Left colon (tissue), 2 donors: ENCODE measurements at regions not wholly inside any gene's neighbourhood (a gene's known extent, or its start where the extent isn't known, plus 50 kb on each side); places are given as distances from the start of the nearest gene placed in this dataset.

Experiments used
- ATAC-seq: fragments of 200-7000 bp; cut with Tn5 transposase; one replicate; pipeline ENCODE4 v1.9.1; 2020; ENCODE audit warnings: mild to moderate bottlenecking, moderate library complexity
- DNase-seq, 2 donors: peaks; one replicate each; pipeline ENCODE4 v3.0.0-alpha.2; 2020
- intact Hi-C, 2 donors: fragments of 100-400 bp; cut with DNase I in 1 of 2; cut with micrococcal nuclease in 1 of 2; formaldehyde crosslinking; loops; one replicate each; pipeline versions ENCODE4 v1.11.2 to v1.14.0; 2022; cut with DNase I, micrococcal nuclease
- donor health status: DM: no; HTN: no; CAD: no.
- donor health status: DM: yes; HTN: yes; CAD: no.

DNA sequence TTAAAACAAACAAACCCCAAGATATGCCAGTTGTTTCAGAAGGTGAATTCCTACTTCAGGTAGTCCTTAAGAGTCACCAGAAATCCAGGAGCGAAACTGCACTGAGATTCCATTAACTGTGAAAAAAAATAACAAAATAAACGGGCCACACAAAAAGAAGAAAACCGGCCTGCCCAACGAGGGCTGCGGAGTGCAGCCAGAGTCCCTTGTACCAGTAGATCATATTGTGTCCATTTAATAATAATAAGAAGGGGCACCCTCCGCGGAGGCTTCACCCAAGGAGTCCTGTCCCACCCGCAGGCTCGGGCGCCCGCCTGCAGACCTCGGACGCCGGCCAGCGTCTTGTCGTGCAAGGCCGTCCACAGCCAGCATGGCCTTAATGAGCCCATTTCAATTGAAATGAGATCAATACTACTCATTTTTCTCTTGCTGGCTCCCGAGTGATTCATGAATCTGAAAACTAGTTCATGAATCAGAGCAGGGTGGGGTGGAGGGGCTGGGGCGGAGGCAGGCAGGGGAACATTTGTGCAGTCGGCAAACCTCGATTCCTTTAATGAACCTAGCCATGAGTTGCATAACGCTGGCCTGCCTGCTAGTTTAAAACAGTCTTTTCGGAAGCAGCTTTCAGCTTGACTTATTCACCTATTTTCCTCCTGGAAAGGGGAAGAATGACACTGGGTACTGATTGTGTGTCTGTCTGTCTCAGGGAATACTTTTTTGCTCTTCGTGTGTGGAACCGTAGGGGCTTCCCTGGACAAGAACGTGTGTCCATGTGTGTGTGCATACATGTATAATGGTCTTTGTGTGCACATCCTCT, 113.1 kb upstream of the IRF2BP2 start:
- ATAC-seq (peak; percentile 8), DNase-seq (peak; percentile 50 to 74)
- intact Hi-C loops = loop anchor here in 1 of 2 donors (10.0 kb wide), 1 partner anchor 252 kb away; no protein-coding TSS in a partner anchor

DNA sequence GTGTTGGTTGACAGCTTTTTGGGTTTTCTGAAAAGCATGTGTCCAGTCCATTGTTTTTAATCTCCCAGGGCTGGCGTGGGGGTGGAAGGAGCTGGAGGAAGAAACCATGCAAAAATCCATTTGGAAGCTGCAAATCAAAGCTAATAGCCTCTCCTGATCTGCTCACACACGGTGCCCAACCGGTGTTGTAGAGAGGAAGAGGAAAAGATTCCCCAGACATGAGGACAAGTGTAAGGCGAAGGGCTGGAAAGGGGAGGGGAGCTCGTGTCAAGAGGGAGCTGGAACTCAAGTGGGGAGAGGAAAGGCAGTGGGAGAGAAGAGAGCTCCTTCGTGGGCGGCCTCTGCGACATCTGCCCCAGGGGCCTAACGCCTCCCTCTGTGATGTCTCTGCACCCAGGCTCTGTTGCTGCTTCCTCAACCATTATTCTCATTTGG, 112.3 kb upstream of the IRF2BP2 start:
- no peak for DNase-seq
- intact Hi-C loops = loop anchor here in 1 of 2 donors (10.0 kb wide), 1 partner anchor 253 kb away; no protein-coding TSS in a partner anchor
- ATAC-seq = no peak

DNA sequence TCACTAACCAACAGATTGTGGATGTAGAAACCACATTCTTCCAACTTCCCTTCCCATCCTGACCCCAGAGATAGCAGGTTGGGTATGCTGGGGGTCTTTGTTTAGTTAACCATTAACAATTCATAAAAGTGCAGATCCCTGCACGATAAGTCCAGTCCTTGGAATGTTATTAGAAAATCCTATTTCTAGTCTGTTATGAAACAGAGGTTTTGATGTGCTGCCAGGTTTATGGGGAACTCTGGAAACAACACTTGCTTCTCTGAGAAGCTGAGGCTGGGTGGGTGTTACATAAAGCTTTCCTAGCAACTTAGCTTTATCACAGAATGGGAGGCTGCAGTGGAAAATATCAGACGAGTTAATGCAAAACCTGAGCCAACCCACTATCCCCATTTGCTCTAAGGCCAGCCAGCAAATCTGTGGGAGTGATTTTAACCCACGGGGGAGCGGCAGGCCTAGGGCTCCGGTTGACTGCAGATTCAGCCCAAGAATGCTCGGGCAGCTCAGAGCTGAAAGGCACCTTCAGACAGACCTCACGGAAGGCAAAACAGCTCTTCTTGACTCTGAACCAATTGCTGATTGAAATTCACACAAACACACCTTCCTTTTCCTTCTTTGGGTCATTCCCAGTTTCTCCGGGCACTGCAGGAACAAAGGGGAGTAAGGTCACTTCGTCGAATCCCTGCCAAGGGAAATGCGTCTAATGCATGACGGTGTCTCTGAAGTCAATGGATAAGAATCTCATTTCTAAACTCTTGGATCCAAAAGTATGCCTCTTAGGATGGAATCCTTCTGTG, 111.7 kb upstream of the IRF2BP2 start:
- intact Hi-C loops = loop anchor here in 1 of 2 donors (10.0 kb wide), 1 partner anchor 253 kb away; no protein-coding TSS in a partner anchor
- DNase-seq (no peak), ATAC-seq (no peak)

DNA sequence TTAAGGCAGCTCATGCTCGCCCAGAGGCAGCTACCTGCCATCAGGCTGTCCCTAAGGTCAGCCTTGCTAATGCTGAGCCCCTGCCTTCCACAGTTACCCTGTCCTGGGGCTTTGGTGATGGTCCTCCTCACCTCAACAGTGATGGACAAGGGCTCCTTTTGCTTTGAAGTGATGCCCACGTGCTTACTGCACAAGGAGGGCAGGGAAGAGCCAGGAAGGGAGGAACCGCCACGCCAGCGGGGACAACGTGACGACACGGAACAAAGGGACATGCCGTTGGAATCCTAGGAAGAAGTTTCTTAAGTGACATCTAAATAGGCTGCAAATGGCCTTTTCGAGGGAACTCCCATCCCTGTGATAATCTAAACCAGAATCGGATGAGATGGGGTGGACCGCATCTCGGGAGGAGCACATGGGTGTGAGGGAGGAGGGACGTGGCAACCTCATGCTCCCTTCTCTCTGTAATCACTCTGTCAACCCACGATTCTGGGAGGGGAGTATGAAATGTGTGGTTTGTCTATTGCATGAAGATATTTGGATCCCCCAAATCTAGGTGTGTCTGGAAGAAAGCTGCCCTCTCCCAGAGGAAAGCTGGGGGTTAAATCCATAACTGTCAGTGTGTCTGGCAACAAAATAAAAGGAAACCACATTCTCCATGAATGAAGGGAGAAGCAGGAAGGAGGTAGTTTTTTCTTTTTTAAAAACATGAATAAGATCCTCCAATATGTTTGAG, 110.9 kb upstream of the IRF2BP2 start:
- DNase-seq (no peak), ATAC-seq (no peak)
- intact Hi-C loops = loop anchor here in 1 of 2 donors (10.0 kb wide), 1 partner anchor 254 kb away; no protein-coding TSS in a partner anchor

DNA sequence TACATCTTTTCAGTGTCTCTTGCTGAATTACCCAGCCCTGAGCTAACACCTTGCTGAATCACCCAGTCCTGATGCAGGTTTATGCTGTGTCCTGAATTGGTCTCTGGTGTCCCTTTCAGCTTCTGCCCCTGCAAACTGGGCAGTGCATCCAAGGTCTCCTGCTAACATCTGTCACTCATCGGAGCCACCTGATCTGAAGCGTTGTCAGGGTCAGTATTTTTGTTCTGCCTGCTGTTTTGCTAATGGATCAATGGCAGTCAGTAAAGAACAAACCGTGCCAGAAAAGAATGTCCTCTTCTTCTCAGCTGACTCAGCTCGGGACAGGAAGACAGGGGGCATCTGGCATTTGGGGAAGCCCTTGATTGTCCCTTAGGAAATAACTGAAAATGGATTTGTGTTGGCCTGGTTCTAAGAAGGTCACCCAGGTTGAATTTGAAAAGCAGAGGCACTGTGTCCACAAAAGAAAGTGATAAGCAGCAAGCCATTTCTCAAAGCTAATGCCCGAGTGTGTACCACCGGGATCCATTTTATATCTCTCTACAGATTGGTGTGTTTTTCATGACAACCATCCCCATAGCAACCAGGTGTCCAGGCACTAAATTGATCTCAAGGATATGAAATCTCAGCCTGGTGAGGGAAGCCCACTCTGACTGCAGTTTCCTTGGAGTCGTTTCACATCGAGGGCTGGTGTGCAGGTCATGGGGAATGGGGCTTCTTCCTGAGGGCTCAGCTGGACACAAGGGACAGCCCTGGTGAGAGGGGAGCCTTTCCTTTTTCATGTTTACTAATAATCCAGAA, 109.7 kb upstream of the IRF2BP2 start:
- ATAC-seq (no peak), DNase-seq (no peak)
- intact Hi-C loops = loop anchor here in 1 of 2 donors (5.0 to 10.0 kb wide), 2 partner anchors 107 to 255 kb away; partner anchors contain the start of gene IRF2BP2

DNA sequence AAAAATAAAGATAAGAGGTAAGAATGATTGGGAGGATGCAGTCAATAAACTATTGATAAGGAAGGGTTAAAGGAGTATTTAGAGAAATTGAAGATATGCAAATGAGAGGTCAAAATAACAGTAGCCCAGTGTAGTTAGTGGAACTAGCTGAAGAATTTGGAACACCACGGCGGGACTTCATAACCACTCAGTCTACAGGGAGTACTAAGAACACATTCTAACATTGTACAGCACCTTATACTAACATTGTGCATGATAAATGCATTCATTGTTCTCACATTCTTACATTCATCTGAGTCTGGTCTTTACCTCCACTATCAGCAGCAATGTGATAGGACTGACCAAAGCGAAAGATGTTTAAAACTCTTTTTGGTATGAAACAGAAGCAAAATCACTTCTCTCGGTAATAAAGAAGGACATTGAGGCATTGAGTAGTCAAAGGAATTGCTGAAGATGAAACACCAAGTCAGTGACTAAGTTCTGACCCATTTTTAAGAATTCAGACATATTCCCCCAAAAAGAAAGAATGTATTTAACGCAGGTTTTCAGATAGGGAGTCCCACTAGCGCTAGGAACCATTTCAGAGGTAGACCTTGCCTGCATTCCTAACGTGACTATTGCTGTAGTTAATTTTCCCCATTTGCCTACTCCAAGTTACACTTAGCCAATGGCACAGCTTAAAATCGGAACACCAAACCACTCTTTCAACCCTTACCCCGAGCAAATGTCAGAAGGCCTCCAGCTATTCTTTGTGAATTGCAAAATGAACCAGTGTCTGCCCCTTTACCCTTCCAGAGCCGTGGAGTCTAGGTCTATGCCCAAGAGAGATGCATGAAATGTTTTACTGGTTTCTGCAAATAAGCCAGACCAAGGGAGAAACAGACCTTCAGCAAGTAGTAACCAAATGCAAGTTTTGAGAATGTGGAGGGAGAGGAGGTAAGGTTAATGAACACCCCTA, 108.8 kb upstream of the IRF2BP2 start:
- no peak for ATAC-seq
- no peak for DNase-seq
- intact Hi-C loops = loop anchor here in 1 of 2 donors (5.0 kb wide), 1 partner anchor 106 kb away; the partner anchor contains the start of gene IRF2BP2

DNA sequence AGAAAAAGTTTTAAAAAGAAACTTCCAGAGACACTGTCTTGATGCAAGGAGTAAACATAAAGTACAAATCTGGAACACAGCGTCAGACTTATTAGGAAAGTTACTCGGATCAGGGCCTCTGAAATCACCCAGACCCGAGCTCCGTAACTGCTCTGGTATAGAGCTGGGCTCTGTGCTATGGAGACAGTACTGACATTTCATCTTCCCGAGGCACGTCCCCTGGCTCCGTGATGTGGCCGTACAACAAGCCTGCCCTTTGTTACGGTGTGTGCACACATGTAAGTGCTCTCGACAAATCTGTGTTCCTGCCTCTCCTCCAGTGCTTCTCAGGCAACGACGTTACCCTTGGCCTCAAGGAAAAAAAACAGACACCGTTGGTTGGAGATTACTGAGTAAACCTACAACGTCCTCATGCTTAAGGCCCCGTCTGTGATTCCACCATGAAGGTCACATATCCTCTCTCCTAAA, 107.0 kb upstream of the IRF2BP2 start:
- ATAC-seq = peak; percentile 38
- intact Hi-C loops = loop anchor here in 1 of 2 donors (5.0 kb wide), 1 partner anchor 105 kb away; the partner anchor contains the start of gene IRF2BP2
- DNase-seq = peak; percentile 47 to 55

DNA sequence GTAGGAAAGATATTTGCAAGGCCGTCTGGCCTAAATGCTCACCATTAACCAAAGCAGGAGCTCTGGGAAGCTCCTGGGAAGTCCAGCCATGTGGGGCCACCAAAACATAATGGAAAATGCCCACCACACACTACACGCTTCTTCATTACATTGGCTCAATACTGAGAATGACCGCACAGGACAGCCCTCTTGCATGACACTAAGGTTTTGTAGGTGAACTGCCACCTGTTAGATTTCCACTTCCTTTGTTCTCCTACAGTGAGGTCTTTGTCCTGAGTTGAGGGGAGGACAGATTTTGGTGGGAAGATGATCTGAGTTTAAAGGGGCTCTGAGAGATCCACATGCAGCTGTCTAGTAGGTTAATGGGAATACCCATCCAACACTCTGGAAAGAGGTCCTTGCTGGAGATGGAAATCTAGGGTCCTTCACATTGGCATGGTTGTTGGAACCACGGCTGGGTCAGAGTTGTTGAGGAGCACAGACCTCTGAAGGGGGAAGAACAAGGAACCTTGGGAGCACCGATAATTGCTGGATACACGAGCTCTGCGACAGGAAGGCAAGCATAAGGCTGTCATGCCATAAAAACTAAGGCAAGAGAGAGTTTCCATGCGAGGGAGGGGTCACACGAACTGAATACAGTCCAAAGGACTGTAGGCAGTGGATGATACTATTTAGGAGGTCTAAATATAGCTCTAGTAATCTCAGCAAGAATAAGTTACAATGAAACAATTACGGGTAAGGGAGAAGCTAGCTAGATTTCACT, 105.5 kb upstream of the IRF2BP2 start:
- DNase-seq (no peak), ATAC-seq (peak; percentile 62)
- intact Hi-C loops = loop anchor here in 1 of 2 donors (5.0 kb wide), 1 partner anchor 103 kb away; the partner anchor contains the start of gene IRF2BP2

DNA sequence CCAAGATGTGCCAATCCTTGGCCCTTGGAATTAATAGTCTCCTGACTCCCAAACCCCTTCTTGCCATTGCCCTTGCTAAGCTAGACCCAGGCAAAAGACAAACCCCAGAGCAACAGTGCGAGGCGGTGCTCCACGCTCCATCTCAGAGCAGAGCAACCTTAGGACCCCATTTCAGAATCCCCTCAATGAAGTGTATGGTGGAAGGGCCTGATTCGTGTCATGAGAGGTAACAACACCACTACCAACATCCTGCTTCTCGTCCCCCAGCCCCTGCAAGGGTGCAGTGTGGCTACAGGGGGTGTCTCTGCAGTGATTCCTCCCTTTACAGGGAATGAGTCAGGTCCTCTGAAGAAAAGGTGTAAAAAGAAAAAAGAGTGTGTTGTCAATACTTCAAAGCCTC, 103.9 kb upstream of the IRF2BP2 start:
- intact Hi-C loops = no loop called here
- no peak for DNase-seq
- no peak for ATAC-seq

DNA sequence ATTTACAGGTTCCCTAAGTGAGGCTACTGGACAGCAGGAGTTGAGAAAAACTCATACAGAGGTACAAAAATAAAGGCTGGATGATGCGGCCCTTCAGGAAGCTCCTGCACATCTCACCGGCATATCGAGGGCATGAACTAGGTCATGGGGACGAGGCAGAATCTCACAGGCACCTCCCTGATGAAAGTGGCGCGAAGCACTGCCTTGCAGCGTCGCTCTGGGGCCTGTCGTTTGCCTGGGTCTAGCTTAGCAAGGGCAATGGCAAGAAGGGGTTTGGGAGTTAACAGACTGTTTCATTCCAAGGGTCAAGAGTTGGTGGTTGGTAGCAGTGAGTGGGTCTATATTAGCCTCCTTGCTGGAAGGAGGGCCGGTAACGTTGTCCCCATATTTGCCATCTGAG, 103.5 kb upstream of the IRF2BP2 start:
- intact Hi-C loops = no loop called here
- DNase-seq (peak in 1 of 2 donors; percentile 24), ATAC-seq (no peak)

DNA sequence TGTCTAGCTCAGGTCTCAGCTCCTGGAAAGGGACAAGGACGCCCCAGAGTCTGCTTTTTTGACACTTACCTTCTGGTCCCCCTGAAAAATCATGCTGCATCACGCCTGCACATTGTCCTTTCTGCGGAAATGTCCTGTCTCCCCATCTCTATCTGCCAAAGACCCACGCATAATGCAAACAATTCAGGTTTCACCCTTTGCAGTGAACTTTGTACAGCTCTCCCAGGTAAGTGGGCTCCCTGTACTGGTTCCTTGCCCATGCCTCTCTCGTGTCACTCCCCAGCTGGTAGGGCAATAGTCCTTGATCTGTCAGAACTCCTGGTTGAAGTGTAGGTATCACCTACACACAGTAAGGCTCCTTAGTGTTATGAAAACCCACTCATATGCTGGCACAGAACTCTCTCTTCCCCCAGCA, 102.9 kb upstream of the IRF2BP2 start:
- intact Hi-C loops = no loop called here
- peak in 1 of 2 donors; percentile 23 for DNase-seq

DNA sequence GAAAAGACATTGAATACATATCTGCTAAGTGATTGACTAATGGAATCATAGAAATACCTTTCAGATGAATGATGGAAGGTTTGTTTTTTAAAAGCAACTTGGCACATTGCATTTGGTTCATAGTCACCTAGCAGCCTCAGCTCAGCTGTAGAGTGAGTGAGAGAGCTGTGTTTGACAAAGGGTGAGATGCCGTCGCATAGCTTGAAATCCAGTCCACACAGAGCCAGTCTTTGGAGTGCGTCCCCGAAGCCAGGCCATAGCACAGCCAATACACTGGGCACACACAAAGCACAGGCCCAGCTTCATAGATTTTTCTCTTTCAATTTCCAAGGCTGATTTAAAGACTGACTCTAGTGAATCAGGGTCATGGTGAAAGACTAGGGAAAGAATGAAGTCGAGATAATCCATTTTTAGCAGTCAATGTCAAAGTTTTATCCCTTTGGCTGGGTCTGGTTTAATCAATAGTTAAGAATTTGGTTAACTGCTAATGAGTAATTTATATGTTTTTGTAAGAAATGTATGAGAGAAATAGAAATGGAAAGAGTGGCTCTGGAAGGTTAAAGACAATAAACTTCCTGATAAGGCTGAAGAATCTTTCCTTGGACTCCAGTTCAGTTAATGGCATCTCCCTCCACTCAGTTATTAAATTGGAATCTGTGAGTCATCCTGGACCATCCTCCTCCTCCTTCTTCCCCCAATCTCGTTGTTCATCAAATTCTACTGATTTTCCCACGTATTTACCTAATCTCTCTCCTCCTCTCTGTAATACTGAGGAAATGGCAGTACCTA, 101.2 kb upstream of the IRF2BP2 start:
- DNase-seq (peak in 1 of 2 donors; percentile 20), ATAC-seq (no peak)
- intact Hi-C loops = no loop called here

More for the DNA sequence above, 102.9 kb upstream of the IRF2BP2 start:
- ATAC-seq = no peak

DNA sequence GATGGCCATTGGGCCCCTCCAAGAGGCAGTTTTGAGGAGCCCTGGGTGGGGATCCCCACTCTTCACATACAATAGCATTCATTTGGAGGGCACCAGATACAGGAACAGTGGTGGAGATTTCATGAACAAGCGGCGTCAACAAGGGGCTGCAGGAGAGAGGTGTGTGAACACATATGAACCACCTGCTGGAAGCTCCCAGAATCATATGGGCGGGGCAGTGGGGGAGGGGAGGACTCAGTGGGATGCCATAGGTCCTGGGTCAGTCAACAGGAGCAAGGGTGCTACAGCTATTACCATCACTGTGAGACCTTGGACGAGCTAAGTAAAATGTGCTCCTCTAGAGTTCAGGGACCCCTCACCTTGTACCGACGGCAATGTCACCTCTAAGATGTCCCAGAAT, 100.4 kb upstream of the IRF2BP2 start:
- DNase-seq = peak in 1 of 2 donors; percentile 29
- intact Hi-C loops = no loop called here
- ATAC-seq = no peak

DNA sequence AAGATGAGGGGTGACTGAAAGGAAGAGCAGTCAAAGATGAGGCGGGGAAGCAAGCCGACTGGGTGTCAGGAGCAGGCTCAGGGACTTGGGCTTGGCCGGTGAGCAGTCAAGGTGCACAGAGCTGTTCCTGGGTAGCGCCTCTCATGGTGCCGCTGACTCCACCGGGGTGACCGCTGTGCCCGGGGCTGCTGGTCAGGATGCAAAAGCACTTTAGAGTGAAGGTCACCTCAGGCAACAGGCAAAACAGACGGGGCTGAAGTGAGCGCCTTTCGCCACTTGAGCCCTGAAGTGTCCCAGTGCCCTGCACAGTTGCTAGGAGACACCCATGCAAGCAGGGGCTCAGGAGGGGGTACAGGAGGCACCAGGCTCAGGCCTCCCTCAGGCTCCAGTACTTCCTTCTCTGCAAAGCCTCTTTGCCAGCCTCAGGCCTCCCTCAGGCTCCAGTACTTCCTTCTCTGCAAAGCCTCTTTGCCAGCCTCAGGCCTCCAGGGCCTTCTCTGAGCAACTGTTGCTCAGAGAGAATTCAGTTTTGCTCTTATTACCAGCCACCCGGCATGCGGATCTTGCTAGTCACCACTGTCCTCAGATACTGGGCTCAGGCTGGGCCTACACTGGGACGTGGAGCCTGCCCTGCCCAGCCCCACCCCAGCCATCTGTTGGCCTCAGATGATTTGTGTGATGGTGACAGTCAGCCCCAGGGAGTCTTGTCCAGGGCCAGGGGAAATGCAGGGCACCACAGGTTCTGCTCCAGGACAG, 99.7 kb upstream of the IRF2BP2 start:
- intact Hi-C loops = no loop called here
- peak; percentile 77 for ATAC-seq
- peak; percentile 53 to 72 for DNase-seq
